Neuronal stem cell (in vitro differentiated cells): ENCODE measurements at regions not wholly inside any gene's neighbourhood (a gene's known extent, or its start where the extent isn't known, plus 50 kb on each side); places are given as distances from the start of the nearest gene placed in this dataset.

Experiments used
- DNase-seq: peaks from one replicate; pipeline ENCODE4 v3.0.0-alpha.2; 2013; ENCODE audit warnings: low spot score
- H2AFZ ChIP-seq: one replicate; pipeline ENCODE4 v1.6.1; 2013; ENCODE audit warnings: mild to moderate bottlenecking, low read length, inconsistent platforms
- H2AK5ac ChIP-seq: 2 replicates; pipeline ENCODE4 v1.6.1; 2013; ENCODE audit warnings: low read depth, mild to moderate bottlenecking, inconsistent platforms, low read length, moderate library complexity, mixed read lengths
- H2BK120ac ChIP-seq: 2 replicates; pipeline ENCODE4 v1.6.1; 2013; ENCODE audit warnings: low read depth, mild to moderate bottlenecking, inconsistent platforms, low read length, moderate library complexity, mixed read lengths
- H2BK12ac ChIP-seq: one replicate; pipeline ENCODE4 v1.6.1; 2013; ENCODE audit warnings: low read length, inconsistent platforms
- H2BK15ac ChIP-seq: 2 replicates; pipeline ENCODE4 v1.6.1; 2013; ENCODE audit warnings: mild to moderate bottlenecking, low read length, inconsistent platforms, mixed read lengths
- H2BK5ac ChIP-seq: one replicate; pipeline ENCODE4 v1.6.1; 2013; ENCODE audit warnings: inconsistent platforms, mild to moderate bottlenecking, low read length, moderate library complexity
- H3K14ac ChIP-seq: one replicate; pipeline ENCODE4 v1.6.1; 2013; ENCODE audit warnings: low read length, inconsistent platforms
- H3K18ac ChIP-seq: 2 replicates; pipeline ENCODE4 v1.6.1; 2013; ENCODE audit warnings: low read length, inconsistent platforms
- H3K23ac ChIP-seq: 2 replicates; pipeline ENCODE4 v1.6.1; 2013; ENCODE audit warnings: low read depth, mild to moderate bottlenecking, mixed read lengths, low read length, inconsistent platforms; ENCODE audit not compliant: poor library complexity
- H3K27ac ChIP-seq: replicated peaks from 3 replicates; pipeline ENCODE4 v1.5.1; 2013; ENCODE audit warnings: low read length, inconsistent platforms
- H3K27me3 ChIP-seq, 3 experiments: 2 replicates each; pipeline ENCODE4 v1.6.1; 2013; ENCODE audit warnings: low read length in 3 of 3, mild to moderate bottlenecking in 2 of 3, inconsistent platforms in 1 of 3, low read depth in 1 of 3, mixed read lengths in 1 of 3, moderate library complexity in 1 of 3; ENCODE audit not compliant: control insufficient read depth in 3 of 3, insufficient read depth in 3 of 3
- H3K36me3 ChIP-seq, 2 donors: replicated peaks in 1 of 2; 2 replicates each; pipeline ENCODE4 v1.6.1; 2013; ENCODE audit warnings: low read length in 2 of 2; ENCODE audit not compliant: control insufficient read depth in 2 of 2, insufficient read depth in 2 of 2
- H3K4ac ChIP-seq: 2 replicates; pipeline ENCODE4 v1.6.1; 2013; ENCODE audit warnings: inconsistent platforms, mild to moderate bottlenecking, low read length, moderate library complexity
- H3K4me1 ChIP-seq, 2 donors: 1 replicate in 1 of 2; 2 replicates in 1 of 2; pipeline ENCODE4 v1.6.1; 2013; ENCODE audit warnings: low read length in 2 of 2, low read depth in 1 of 2; ENCODE audit not compliant: control insufficient read depth in 2 of 2, insufficient read depth in 1 of 2
- H3K4me2 ChIP-seq: one replicate; pipeline ENCODE4 v1.6.1; 2013; ENCODE audit warnings: mild to moderate bottlenecking, low read length, inconsistent platforms; ENCODE audit not compliant: insufficient read depth, poor library complexity, severe bottlenecking
- H3K4me3 ChIP-seq, 2 donors: 2 replicates each; pipeline ENCODE4 v1.5.1; 2013; ENCODE audit warnings: low read length in 2 of 2, mild to moderate bottlenecking in 2 of 2, inconsistent platforms in 1 of 2, moderate library complexity in 1 of 2
- H3K79me1 ChIP-seq: one replicate; pipeline ENCODE4 v1.6.1; 2013; ENCODE audit warnings: low read depth, mild to moderate bottlenecking, inconsistent platforms, low read length, moderate library complexity
- H3K9ac ChIP-seq: one replicate; pipeline ENCODE4 v1.6.1; 2013; ENCODE audit warnings: mild to moderate bottlenecking, low read depth, low read length, inconsistent platforms; ENCODE audit not compliant: poor library complexity
- H3K9me3 ChIP-seq, 2 donors: replicated peaks in 1 of 2; 2 replicates each; pipeline versions ENCODE3 to v1.6.1; 2013; ENCODE audit warnings: low read length in 2 of 2, mild to moderate bottlenecking in 2 of 2, inconsistent platforms in 1 of 2, low read depth in 1 of 2, mixed read lengths in 1 of 2, moderate library complexity in 1 of 2; ENCODE audit not compliant: control insufficient read depth in 2 of 2, insufficient read depth in 1 of 2
- H4K8ac ChIP-seq: one replicate; pipeline ENCODE4 v1.6.1; 2013; ENCODE audit warnings: low read depth, mild to moderate bottlenecking, inconsistent platforms, low read length, moderate library complexity
- H4K91ac ChIP-seq: one replicate; pipeline ENCODE4 v1.6.1; 2013; ENCODE audit warnings: low read length, low read depth, mild to moderate bottlenecking, inconsistent platforms; ENCODE audit not compliant: poor library complexity
- WGBS, 2 donors: extraction: QIAGEN DNeasy Blood & Tissue Kit; methylation state at CpG; one replicate each; pipeline ENCODE4 v1.1.7; 2013; ENCODE audit warnings: missing lambda C conversion rate in 2 of 2, mixed read lengths in 1 of 2; ENCODE audit not compliant: insufficient read length in 2 of 2, insufficient replicate concordance in 1 of 2; ENCODE audit errors: extremely low coverage in 2 of 2; 5-methylcytosine and 5-hydroxymethylcytosine counted together

DNA sequence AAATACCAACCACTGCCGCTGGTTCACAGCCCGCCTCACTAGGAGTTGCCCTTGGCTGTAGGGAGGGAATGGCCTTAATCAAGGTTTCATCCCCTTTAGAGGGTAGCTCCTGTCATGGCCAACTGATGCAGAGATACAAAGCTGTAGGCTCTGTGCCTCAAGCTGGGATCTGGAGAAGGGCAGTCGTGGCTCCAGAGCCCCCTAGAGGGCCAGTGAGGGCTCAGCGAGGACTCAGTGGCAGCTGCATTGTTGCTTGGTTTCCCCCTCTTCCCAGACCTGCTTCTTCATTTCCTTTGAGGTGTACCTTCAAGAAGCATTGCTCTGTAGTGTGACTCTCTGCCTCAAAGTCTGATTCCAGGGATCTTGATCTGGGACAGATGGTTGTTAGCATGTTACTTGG lies 302.1 kb downstream of the LPIN1 start:
- H2BK15ac ChIP-seq = no peak overlapping the region
- no peak overlapping the region for H2BK5ac ChIP-seq
- no peak overlapping the region for H3K4me3 ChIP-seq
- H4K91ac ChIP-seq = peak overlapping the region; percentile 69
- peak overlapping the region; percentile 18 for H2BK12ac ChIP-seq
- DNase-seq = no peak
- H3K18ac ChIP-seq = peak overlapping the region; percentile 84
- no peak overlapping the region for H2BK120ac ChIP-seq
- WGBS, 2 donors = no CpG with 5 or more reads among the region's 4 CpGs
- H3K4me2 ChIP-seq = no peak overlapping the region
- H3K4ac ChIP-seq = no peak overlapping the region
- peaks cover 0 to 2% of the 10 kb centered on the region in 2 donors for H3K9me3 ChIP-seq
- peak overlapping the region; percentile 92 for H4K8ac ChIP-seq
- no peak overlapping the region for H3K9ac ChIP-seq
- no peak overlapping the region for H3K27ac ChIP-seq
- H3K14ac ChIP-seq = no peak overlapping the region
- H3K27me3 ChIP-seq = no peaks in the 10 kb centered on the region
- peaks cover 0 to 2% of the 10 kb centered on the region in 2 donors for H3K36me3 ChIP-seq
- no peaks in the 10 kb centered on the region for H3K79me1 ChIP-seq
- peak overlapping the region; percentile 69 for H3K23ac ChIP-seq
- no peak overlapping the region for H2AFZ ChIP-seq
- H2AK5ac ChIP-seq = no peak overlapping the region
- peaks cover 0 to 2% of the 10 kb centered on the region in 2 donors for H3K4me1 ChIP-seq

DNA sequence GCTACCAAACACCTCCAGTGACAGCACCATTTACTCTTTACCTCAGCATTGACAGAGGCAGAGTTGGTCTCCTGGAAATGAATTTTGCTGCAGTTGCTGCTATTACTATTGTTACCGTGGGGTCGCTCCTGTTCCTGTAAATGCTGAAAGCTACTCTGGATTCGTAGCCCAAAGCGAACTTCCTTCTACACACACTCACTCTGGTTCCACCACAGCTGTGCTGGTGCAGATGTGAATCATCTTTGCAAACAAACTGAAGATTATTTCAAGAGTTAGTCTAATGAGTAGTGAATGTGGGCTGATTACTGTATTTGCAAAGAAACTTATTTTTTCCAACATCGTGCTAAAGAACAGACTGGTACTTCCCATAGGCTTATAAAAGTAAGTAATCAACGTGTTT lies 304.0 kb downstream of the LPIN1 start:
- no peak overlapping the region for H2AFZ ChIP-seq

DNA sequence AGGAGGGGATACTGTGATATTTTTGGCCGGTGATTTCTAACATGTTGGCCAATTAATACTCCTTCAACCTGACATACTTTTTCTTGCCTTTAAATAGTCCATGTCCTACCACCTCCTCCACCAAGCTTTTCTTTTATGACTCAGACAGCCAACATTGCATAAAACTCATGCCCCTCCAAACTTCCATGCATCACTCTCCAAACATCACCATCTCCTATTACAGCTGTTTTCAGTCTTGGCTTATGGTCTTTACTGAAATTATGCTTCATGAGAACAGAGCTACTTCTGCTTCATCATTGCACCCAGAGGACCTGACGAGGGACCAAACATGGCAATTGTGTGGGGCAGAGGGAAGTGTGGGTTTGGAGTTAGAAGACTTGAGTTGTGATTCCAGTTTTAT lies 305.4 kb downstream of the LPIN1 start:
- H2BK120ac ChIP-seq = no peak overlapping the region
- no CpG with 5 or more reads among the region's 2 CpGs for WGBS, 2 donors
- H2AK5ac ChIP-seq = no peak overlapping the region
- no peak overlapping the region for H3K14ac ChIP-seq
- no peak overlapping the region for H3K23ac ChIP-seq
- H3K4me2 ChIP-seq = no peak overlapping the region
- H3K36me3 ChIP-seq = peaks cover 0 to 2% of the 10 kb centered on the region in 2 donors
- H3K4me1 ChIP-seq = peaks cover 0 to 4% of the 10 kb centered on the region in 2 donors
- H3K9me3 ChIP-seq = peaks cover 2 to 5% of the 10 kb centered on the region in 2 donors
- no peak overlapping the region for H3K18ac ChIP-seq
- no peak overlapping the region for H2AFZ ChIP-seq
- DNase-seq = no peak
- H4K8ac ChIP-seq = no peak overlapping the region
- H3K9ac ChIP-seq = no peak overlapping the region
- no peak overlapping the region for H3K4ac ChIP-seq
- H3K79me1 ChIP-seq = no peaks in the 10 kb centered on the region
- H3K27me3 ChIP-seq = no peaks in the 10 kb centered on the region
- peak overlapping the region in 1 of 2 donors; percentile 60 for H3K4me3 ChIP-seq
- H3K27ac ChIP-seq = no peak overlapping the region
- H2BK12ac ChIP-seq = no peak overlapping the region
- H2BK5ac ChIP-seq = no peak overlapping the region
- H4K91ac ChIP-seq = no peak overlapping the region
- no peak overlapping the region for H2BK15ac ChIP-seq

More for the DNA sequence above, 304.0 kb downstream of the LPIN1 start:
- no peak overlapping the region for H2BK5ac ChIP-seq
- no peak overlapping the region for H2BK12ac ChIP-seq
- no peak overlapping the region for H3K27ac ChIP-seq
- no peak overlapping the region for H3K4ac ChIP-seq
- H3K4me2 ChIP-seq = no peak overlapping the region
- no peaks in the 10 kb centered on the region for H3K27me3 ChIP-seq
- no CpG with 5 or more reads among the region's 6 CpGs for WGBS, 2 donors
- DNase-seq = no peak
- peaks cover 2 to 5% of the 10 kb centered on the region in 2 donors for H3K9me3 ChIP-seq
- H2BK15ac ChIP-seq = no peak overlapping the region
- no peak overlapping the region for H2AK5ac ChIP-seq
- no peaks in the 10 kb centered on the region for H3K79me1 ChIP-seq
- no peak overlapping the region for H3K18ac ChIP-seq
- H3K4me3 ChIP-seq = no peak overlapping the region
- peaks cover 0 to 2% of the 10 kb centered on the region in 2 donors for H3K36me3 ChIP-seq
- no peak overlapping the region for H3K23ac ChIP-seq
- H3K9ac ChIP-seq = no peak overlapping the region
- H2BK120ac ChIP-seq = no peak overlapping the region
- H3K4me1 ChIP-seq = peaks cover 0 to 2% of the 10 kb centered on the region in 2 donors
- no peak overlapping the region for H4K8ac ChIP-seq
- H4K91ac ChIP-seq = no peak overlapping the region
- no peak overlapping the region for H3K14ac ChIP-seq

DNA sequence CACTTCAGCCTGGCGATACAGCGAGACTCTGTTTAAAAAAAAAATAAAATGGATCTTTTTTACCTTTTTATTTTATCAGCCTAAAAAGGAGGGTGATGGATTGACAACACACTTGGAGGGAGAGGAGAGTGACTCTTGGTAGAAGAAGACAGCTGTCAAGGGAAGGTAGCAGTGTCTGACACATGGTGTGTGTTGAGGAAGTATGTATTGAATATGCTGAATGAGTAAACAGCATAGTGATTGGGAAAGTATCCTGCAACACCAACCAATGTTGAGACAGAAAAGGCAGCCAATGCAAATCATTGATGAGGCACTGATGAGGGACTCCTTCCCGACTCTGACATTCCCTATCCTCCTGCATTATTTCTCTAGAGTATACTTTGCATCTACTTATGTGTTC lies 306.4 kb downstream of the LPIN1 start:
- Histone ChIP-seq H3K23ac (no peak overlapping the region), H3K36me3 (peaks cover 0 to 2% of the 10 kb centered on the region in 2 donors)

More for the DNA sequence above, 306.4 kb downstream of the LPIN1 start:
- no peak overlapping the region for H3K4me3 ChIP-seq
- no peak overlapping the region for H2BK12ac ChIP-seq
- H2AK5ac ChIP-seq = no peak overlapping the region
- no peak overlapping the region for H3K18ac ChIP-seq
- peaks cover 4 to 6% of the 10 kb centered on the region in 2 donors for H3K4me1 ChIP-seq
- H4K91ac ChIP-seq = no peak overlapping the region
- no peaks in the 10 kb centered on the region for H3K27me3 ChIP-seq
- no peak overlapping the region for H2BK120ac ChIP-seq
- no peaks in the 10 kb centered on the region for H3K79me1 ChIP-seq
- WGBS, 2 donors = no CpG with 5 or more reads among the region's 3 CpGs
- H2BK15ac ChIP-seq = no peak overlapping the region
- H2AFZ ChIP-seq = no peak overlapping the region
- DNase-seq = no peak
- H3K9me3 ChIP-seq = peaks cover 2 to 5% of the 10 kb centered on the region in 2 donors
- H3K4me2 ChIP-seq = no peak overlapping the region
- H4K8ac ChIP-seq = no peak overlapping the region
- H3K4ac ChIP-seq = no peak overlapping the region
- no peak overlapping the region for H3K14ac ChIP-seq
- H2BK5ac ChIP-seq = no peak overlapping the region
- no peak overlapping the region for H3K9ac ChIP-seq
- no peak overlapping the region for H3K27ac ChIP-seq
